HEK293 (cell line): ENCODE measurements at regions not wholly inside any gene's neighbourhood (a gene's known extent, or its start where the extent isn't known, plus 50 kb on each side); places are given as distances from the start of the nearest gene placed in this dataset.
A peak's percentile ranks its signal among the peaks of the same experiment; 100 is the strongest.

Experiments used
- CTCF ChIA-PET: fragments of 350-600 bp; formaldehyde crosslinking; extraction: SDS; loops from one replicate; lab custom pipeline; 2021; ENCODE audit warnings: antibody characterized with exemption; lab: Yijun Ruan, JAX
- POLR2A ChIA-PET: fragments of 300-600 bp; formaldehyde crosslinking; extraction: SDS; loops from one replicate; lab custom pipeline; 2020; ENCODE audit warnings: antibody characterized with exemption, inconsistent platforms; lab: Yijun Ruan, JAX
- H3K27ac ChIP-seq: fragments of 200-500 bp; sonication (Bioruptor generic); 2 replicates; pipeline ENCODE4 v1.5.1; 2014; ENCODE audit warnings: low read depth, low read length, control low read depth, inconsistent platforms; ENCODE audit errors: extremely low read depth
- H3K36me3 ChIP-seq, 2 experiments: fragments of 200-500 bp in 1 of 2; sonication (Bioruptor generic) in 1 of 2; 1 replicate in 1 of 2; 2 replicates in 1 of 2; pipeline ENCODE4 v1.5.1; 2014 to 2017; ENCODE audit warnings: inconsistent platforms in 2 of 2, low read length in 2 of 2; ENCODE audit not compliant: control insufficient read depth in 2 of 2, insufficient read depth in 1 of 2
- H3K4me1 ChIP-seq: fragments of 200-500 bp; sonication (Bioruptor generic); 2 replicates; pipeline ENCODE4 v1.5.1; 2014; ENCODE audit warnings: mild to moderate bottlenecking, low read length, inconsistent platforms; ENCODE audit not compliant: control insufficient read depth, insufficient read depth
- H3K4me3 ChIP-seq: 2 replicates; pipeline ENCODE4 v1.5.1; 2011; ENCODE audit warnings: low read depth, mild to moderate bottlenecking, control low read depth, low read length, moderate library complexity
- H3K9me3 ChIP-seq: fragments of 200-500 bp; sonication (Bioruptor generic); 2 replicates; pipeline ENCODE4 v1.5.1; 2014; ENCODE audit warnings: low read depth, low read length, inconsistent platforms; ENCODE audit not compliant: control insufficient read depth, insufficient read depth
- GLI2 ChIP-seq: fragments of 450-650 bp; formaldehyde crosslinking; IDR thresholded peaks from 2 replicates; pipeline ENCODE4; 2017; ENCODE audit warnings: missing biosample characterization, missing genetic modification characterization, low read depth, borderline replicate concordance
- GLIS1 ChIP-seq: fragments of 450-650 bp; formaldehyde crosslinking; IDR thresholded peaks from 2 replicates; pipeline ENCODE4 v1.5.1; 2016; ENCODE audit warnings: missing biosample characterization, missing genetic modification characterization
- HIC1 ChIP-seq: fragments of 450-650 bp; formaldehyde crosslinking; IDR thresholded peaks from 2 replicates; pipeline ENCODE4 v1.5.1; 2016; ENCODE audit warnings: missing biosample characterization, missing genetic modification characterization
- KLF1 ChIP-seq: fragments of 450-650 bp; formaldehyde crosslinking; IDR thresholded peaks from 2 replicates; pipeline ENCODE4 v1.5.1; 2016; ENCODE audit warnings: missing biosample characterization, missing genetic modification characterization
- OSR2 ChIP-seq: fragments of 450-650 bp; formaldehyde crosslinking; IDR thresholded peaks from 2 replicates; pipeline ENCODE4 v1.5.1; 2016; ENCODE audit warnings: missing biosample characterization, missing genetic modification characterization
- ZBTB20 ChIP-seq: fragments of 450-650 bp; formaldehyde crosslinking; IDR thresholded peaks from 2 replicates; pipeline ENCODE4 v1.5.1; 2016; ENCODE audit warnings: missing biosample characterization, missing genetic modification characterization
- ZBTB44 ChIP-seq: fragments of 450-650 bp; IDR thresholded peaks from 2 replicates; pipeline ENCODE4 v1.5.1; 2018; ENCODE audit warnings: missing biosample characterization, mild to moderate bottlenecking, missing genetic modification characterization
- ZBTB8A ChIP-seq: fragments of 450-650 bp; formaldehyde crosslinking; IDR thresholded peaks from 2 replicates; pipeline ENCODE4 v1.5.1; 2016; ENCODE audit warnings: missing biosample characterization, missing genetic modification characterization
- ZFP3 ChIP-seq: fragments of 450-650 bp; formaldehyde crosslinking; IDR thresholded peaks from 2 replicates; pipeline ENCODE4 v1.5.1; 2016; ENCODE audit warnings: low read depth, missing biosample characterization, missing genetic modification characterization
- ZNF148 ChIP-seq: fragments of 450-650 bp; formaldehyde crosslinking; IDR thresholded peaks from 2 replicates; pipeline ENCODE4 v1.5.0; 2017; ENCODE audit warnings: missing biosample characterization, missing genetic modification characterization, borderline replicate concordance
- ZNF274 ChIP-seq, 2 experiments: fragments of 200-500 bp in 1 of 2; fragments of 450-650 bp in 1 of 2; sonication (Bioruptor generic) in 1 of 2; formaldehyde crosslinking in 1 of 2; IDR thresholded peaks; 2 replicates each; pipeline versions ENCODE4 v1.5.1 to v1.6.1; 2014 to 2016; ENCODE audit warnings: borderline replicate concordance in 1 of 2, inconsistent platforms in 1 of 2, low read length in 1 of 2, missing biosample characterization in 1 of 2, missing genetic modification characterization in 1 of 2
- ZNF280D ChIP-seq: fragments of 450-650 bp; formaldehyde crosslinking; IDR thresholded peaks from 2 replicates; pipeline ENCODE4 v1.5.1; 2016; ENCODE audit warnings: missing biosample characterization, missing genetic modification characterization
- ZNF416 ChIP-seq: fragments of 450-650 bp; formaldehyde crosslinking; IDR thresholded peaks from 2 replicates; pipeline ENCODE4 v1.5.1; 2016; ENCODE audit warnings: missing biosample characterization, missing genetic modification characterization
- ZNF513 ChIP-seq: fragments of 450-650 bp; IDR thresholded peaks from 2 replicates; pipeline ENCODE4 v1.5.1; 2018; ENCODE audit warnings: missing biosample characterization, missing genetic modification characterization
- ZNF549 ChIP-seq: fragments of 450-650 bp; IDR thresholded peaks from 2 replicates; pipeline ENCODE4 v1.5.1; 2018; ENCODE audit warnings: missing biosample characterization, missing genetic modification characterization, mild to moderate bottlenecking, inconsistent platforms, moderate library complexity
- ZNF580 ChIP-seq: fragments of 450-650 bp; formaldehyde crosslinking; IDR thresholded peaks from 2 replicates; pipeline ENCODE4 v1.5.1; 2016; ENCODE audit warnings: missing biosample characterization, missing genetic modification characterization
- ZNF621 ChIP-seq: fragments of 450-650 bp; formaldehyde crosslinking; IDR thresholded peaks from 2 replicates; pipeline ENCODE4 v1.5.1; 2017; ENCODE audit warnings: missing biosample characterization, missing genetic modification characterization
- ZNF843 ChIP-seq: fragments of 450-650 bp; formaldehyde crosslinking; IDR thresholded peaks from 2 replicates; pipeline ENCODE4 v1.5.1; 2016; ENCODE audit warnings: missing biosample characterization, missing genetic modification characterization

GRCh38 chr3:72659596-72659995 lies 188.6 kb downstream of the SHQ1 start (continued):
- TF ChIP-seq ZNF549 (no peak), HIC1 (no peak), ZNF274 (IDR thresholded peaks at IDR 0.05; ENCODE audit: low read length) (no peak), ZNF274 (tag by site-specific recombination; IDR thresholded peaks at IDR 0.05; ENCODE audit: borderline replicate concordance) (no peak), ZBTB8A (tag by site-specific recombination) (peak; percentile 55; the same call in 1 of the 2 replicates), ZNF580 (no peak), ZNF148 (tag by site-specific recombination) (no peak), ZNF416 (tag by site-specific recombination) (no peak), OSR2 (peak; percentile 65; the same call in 1 of the 2 replicates), GLIS1 (tag by site-specific recombination) (peak; percentile 88), ZNF513 (tag by site-specific recombination) (peak; percentile 42), ZBTB20 (tag by site-specific recombination) (no peak), ZBTB44 (tag by site-specific recombination) (no peak), ZNF843 (tag by site-specific recombination) (peak; percentile 75; the same call in 1 of the 2 replicates), ZNF280D (tag by site-specific recombination) (no peak)
- TF ChIP-seq, all 188 proteins: peak for 13

GRCh38 chr3:72659188-72659587 lies 189.1 kb downstream of the SHQ1 start:
- ChIA-PET CTCF (interaction anchor here (1.1 kb wide), 1 partner anchor 163 kb away, joined by 3 read pairs; no protein-coding TSS in a partner anchor), POLR2A (no interaction called here)
- no peak overlapping the region for H3K27ac ChIP-seq
- no peaks in the 10 kb centered on the region for H3K4me1 ChIP-seq
- TF ChIP-seq KLF1 (tag by site-specific recombination) = no peak
- TF ChIP-seq GLI2 (tag by site-specific recombination) = no peak
- no peak for TF ChIP-seq ZNF621 (tag by site-specific recombination)
- TF ChIP-seq ZNF274 (IDR thresholded peaks at IDR 0.05; ENCODE audit: low read length) = no peak
- TF ChIP-seq ZNF274 (tag by site-specific recombination; IDR thresholded peaks at IDR 0.05; ENCODE audit: borderline replicate concordance) = no peak
- TF ChIP-seq ZFP3 (tag by site-specific recombination) = no peak
- TF ChIP-seq OSR2 = no peak
- H3K9me3 ChIP-seq = no peaks in the 10 kb centered on the region
- H3K36me3 ChIP-seq = no peaks in the 10 kb centered on the region
- no peak overlapping the region for H3K4me3 ChIP-seq
